ENCODE measurements at regions not wholly inside any gene's neighbourhood (a gene's known extent, or its start where the extent isn't known, plus 50 kb on each side); places are given as distances from the start of the nearest gene placed in this dataset.

GRCh38 chr20:60222497-60222896 is 264.3 kb downstream of the CDH26 start (continued):
- TF ChIP-seq PATZ1 (CRISPR knock-in tag; IDR thresholded peaks at IDR 0.05; ENCODE audit: borderline replicate concordance) (no peak), ZNF565 (CRISPR knock-in tag; conservative IDR thresholded peaks at IDR 0.05; ENCODE audit: low read depth) (no peak), TSHZ2 (CRISPR knock-in tag; IDR thresholded peaks at IDR 0.05) (no peak), OSR1 (CRISPR knock-in tag; IDR thresholded peaks at IDR 0.05) (no peak), TOX (CRISPR knock-in tag; IDR thresholded peaks at IDR 0.05; ENCODE audit: borderline replicate concordance) (no peak), PPARA (CRISPR knock-in tag; IDR thresholded peaks at IDR 0.05; ENCODE audit: borderline replicate concordance) (no peak)

DNA sequence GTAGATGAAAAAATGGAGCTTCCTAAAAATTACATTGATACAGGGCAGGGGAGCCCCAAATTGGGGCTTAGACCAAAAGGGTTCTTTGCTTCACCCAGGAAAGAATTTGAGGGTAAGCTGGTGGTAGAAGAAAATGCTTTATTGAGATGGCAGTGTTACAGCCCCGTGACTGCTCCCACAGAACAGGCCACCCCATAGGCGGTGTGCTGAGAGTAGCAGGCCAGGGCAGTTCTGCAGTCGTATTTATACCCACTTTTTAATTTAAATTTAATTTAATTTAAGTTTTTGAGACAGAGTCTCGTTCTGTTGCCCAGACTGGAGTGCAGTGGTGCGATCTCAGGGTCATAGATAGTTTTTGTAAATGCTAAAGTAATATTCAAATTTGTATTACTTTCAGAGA is 265.0 kb downstream of the CDH26 start:
- TF ChIP-seq TOX (CRISPR knock-in tag; IDR thresholded peaks at IDR 0.05; ENCODE audit: borderline replicate concordance): no peak
- TF ChIP-seq SNAI2 (CRISPR knock-in tag; IDR thresholded peaks at IDR 0.05): no peak
- TF ChIP-seq CSRNP3 (CRISPR knock-in tag; IDR thresholded peaks at IDR 0.05): no peak
- no peak for TF ChIP-seq ZNF565 (CRISPR knock-in tag; conservative IDR thresholded peaks at IDR 0.05; ENCODE audit: low read depth)
- no peak for TF ChIP-seq RARB (CRISPR knock-in tag; IDR thresholded peaks at IDR 0.05)
- TF ChIP-seq ZFP3 (CRISPR knock-in tag; IDR thresholded peaks at IDR 0.05): no peak
- no peak for TF ChIP-seq ARNTL (CRISPR knock-in tag; IDR thresholded peaks at IDR 0.05; ENCODE audit: borderline replicate concordance, low read depth)
- TF ChIP-seq ZFP30 (CRISPR knock-in tag; IDR thresholded peaks at IDR 0.05): no peak
- ATAC-seq: no peak

GRCh38 chr20:60224914-60225313 is 266.7 kb downstream of the CDH26 start:
- TF ChIP-seq CREB5 (CRISPR knock-in tag; IDR thresholded peaks at IDR 0.05; ENCODE audit: low read depth): no peak
- no peak for TF ChIP-seq CSRNP3 (CRISPR knock-in tag; IDR thresholded peaks at IDR 0.05)
- TF ChIP-seq CSDC2 (CRISPR knock-in tag; IDR thresholded peaks at IDR 0.05): no peak
- no peak for TF ChIP-seq GLIS3 (CRISPR knock-in tag; IDR thresholded peaks at IDR 0.05)
- TF ChIP-seq TCF4 (CRISPR knock-in tag; IDR thresholded peaks at IDR 0.05; ENCODE audit: borderline replicate concordance): no peak
- TF ChIP-seq RARB (CRISPR knock-in tag; IDR thresholded peaks at IDR 0.05): no peak
- no peak for TF ChIP-seq PATZ1 (CRISPR knock-in tag; IDR thresholded peaks at IDR 0.05; ENCODE audit: borderline replicate concordance)
- no peak for TF ChIP-seq BACH2 (CRISPR knock-in tag; IDR thresholded peaks at IDR 0.05; ENCODE audit: borderline replicate concordance)
- no peak for TF ChIP-seq SNAI2 (CRISPR knock-in tag; IDR thresholded peaks at IDR 0.05)
- TF ChIP-seq ESRRG (CRISPR knock-in tag; IDR thresholded peaks at IDR 0.05): no peak
- no peak for TF ChIP-seq ISL1 (CRISPR knock-in tag; IDR thresholded peaks at IDR 0.05)
- no peak for TF ChIP-seq TSHZ2 (CRISPR knock-in tag; IDR thresholded peaks at IDR 0.05)
- TF ChIP-seq OSR1 (CRISPR knock-in tag; IDR thresholded peaks at IDR 0.05): no peak
- no peak for TF ChIP-seq ZFP3 (CRISPR knock-in tag; IDR thresholded peaks at IDR 0.05)
- TF ChIP-seq ARNTL (CRISPR knock-in tag; IDR thresholded peaks at IDR 0.05; ENCODE audit: borderline replicate concordance, low read depth): no peak
- TF ChIP-seq ZC3H10 (CRISPR knock-in tag; IDR thresholded peaks at IDR 0.05): no peak
- no peak for ATAC-seq
